C4-2B (cell line): ENCODE measurements at regions not wholly inside any gene's neighbourhood (a gene's known extent, or its start where the extent isn't known, plus 50 kb on each side); places are given as distances from the start of the nearest gene placed in this dataset.

Source experiments
- CTCF ChIP-seq: fragments of 450-650 bp; conservative IDR thresholded peaks from 2 replicates; pipeline ENCODE4 v1.5.1; 2017; ENCODE audit warnings: mild to moderate bottlenecking
- ZFX ChIP-seq: fragments of 450-650 bp; IDR thresholded peaks from 2 replicates; pipeline ENCODE4 v1.6.1; 2017

- TF ChIP-seq CTCF (no peak), ZFX (no peak)
These were observed 109.9 kb upstream of the COPS8 start for GRCh38 chr2:236975766-236976165.
